A673 (cell line): ENCODE measurements at regions not wholly inside any gene's neighbourhood (a gene's known extent, or its start where the extent isn't known, plus 50 kb on each side); places are given as distances from the start of the nearest gene placed in this dataset.

Experiments used
- EZH2 ChIP-seq: fragments of 200-600 bp; sonication (generic); IDR thresholded peaks from 2 replicates; pipeline ENCODE4 v1.6.1; 2017; ENCODE audit warnings: borderline replicate concordance, low read depth, mild to moderate bottlenecking, mixed read lengths, antibody characterized with exemption, low read length; ENCODE audit not compliant: poor library complexity, severe bottlenecking
- TF ChIP-seq, protein P1 (sequence below): fragments of 300-800, 200-600 bp; sonication (generic); conservative IDR thresholded peaks from 2 replicates; pipeline ENCODE4 v1.5.1; 2017; ENCODE audit warnings: low read depth, mild to moderate bottlenecking, antibody characterized with exemption, low read length, moderate library complexity, mixed read lengths

DNA sequence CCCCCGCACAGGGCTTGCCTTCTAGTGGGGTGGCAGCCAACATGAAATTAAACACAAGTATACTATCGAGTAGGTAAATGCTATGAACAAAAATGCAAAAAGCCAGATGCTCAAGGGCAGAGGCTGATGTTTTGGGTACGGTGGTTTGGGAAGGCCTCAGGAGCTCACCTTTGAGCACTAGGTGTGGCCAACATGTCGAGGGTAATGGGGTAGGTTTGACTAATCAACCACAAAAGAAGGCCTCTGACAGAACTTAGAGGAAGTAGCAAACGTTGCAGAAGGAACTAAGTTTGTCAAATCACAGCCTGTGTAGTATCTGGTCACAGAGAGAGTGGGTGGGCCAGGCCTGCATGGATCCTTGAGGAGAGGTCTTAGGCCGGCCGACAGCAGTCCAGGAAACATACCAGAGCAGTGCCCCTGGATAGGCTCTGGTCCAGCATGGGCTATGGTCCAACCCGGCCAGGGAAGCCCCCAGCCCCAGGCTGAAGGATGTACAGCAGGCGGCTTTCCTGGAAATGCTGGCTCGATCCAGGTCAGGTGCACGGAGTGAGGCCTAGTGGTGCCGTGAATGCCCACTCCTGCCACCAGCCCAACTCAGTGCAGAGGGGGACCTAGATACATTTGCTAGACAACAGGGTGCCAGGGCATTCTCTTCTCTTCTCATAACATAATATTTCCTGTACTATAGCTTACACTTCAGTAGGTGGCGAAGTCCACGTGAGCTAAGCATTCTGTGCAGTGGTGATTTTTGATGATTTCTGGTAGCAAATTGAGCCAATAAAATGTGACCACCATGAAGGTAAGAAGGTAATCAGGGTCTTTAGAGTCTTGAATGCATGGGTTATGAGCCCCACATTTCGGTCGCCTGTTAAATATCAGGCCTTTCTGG is 56.3 kb upstream of the CD93 start:
- TF ChIP-seq, protein P1, sequence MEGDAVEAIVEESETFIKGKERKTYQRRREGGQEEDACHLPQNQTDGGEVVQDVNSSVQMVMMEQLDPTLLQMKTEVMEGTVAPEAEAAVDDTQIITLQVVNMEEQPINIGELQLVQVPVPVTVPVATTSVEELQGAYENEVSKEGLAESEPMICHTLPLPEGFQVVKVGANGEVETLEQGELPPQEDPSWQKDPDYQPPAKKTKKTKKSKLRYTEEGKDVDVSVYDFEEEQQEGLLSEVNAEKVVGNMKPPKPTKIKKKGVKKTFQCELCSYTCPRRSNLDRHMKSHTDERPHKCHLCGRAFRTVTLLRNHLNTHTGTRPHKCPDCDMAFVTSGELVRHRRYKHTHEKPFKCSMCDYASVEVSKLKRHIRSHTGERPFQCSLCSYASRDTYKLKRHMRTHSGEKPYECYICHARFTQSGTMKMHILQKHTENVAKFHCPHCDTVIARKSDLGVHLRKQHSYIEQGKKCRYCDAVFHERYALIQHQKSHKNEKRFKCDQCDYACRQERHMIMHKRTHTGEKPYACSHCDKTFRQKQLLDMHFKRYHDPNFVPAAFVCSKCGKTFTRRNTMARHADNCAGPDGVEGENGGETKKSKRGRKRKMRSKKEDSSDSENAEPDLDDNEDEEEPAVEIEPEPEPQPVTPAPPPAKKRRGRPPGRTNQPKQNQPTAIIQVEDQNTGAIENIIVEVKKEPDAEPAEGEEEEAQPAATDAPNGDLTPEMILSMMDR: no peak
- TF ChIP-seq EZH2: no peak
